Fibroblast of the aortic adventitia (primary cell): ENCODE measurements at regions not wholly inside any gene's neighbourhood (a gene's known extent, or its start where the extent isn't known, plus 50 kb on each side); places are given as distances from the start of the nearest gene placed in this dataset.
A peak's percentile ranks its signal among the peaks of the same experiment; 100 is the strongest.

Experiments used
- DNase-seq: peaks from one replicate; pipeline ENCODE4 v3.0.0-alpha.2; 2010; ENCODE audit warnings: low read depth
- H3K4me3 ChIP-seq: 2 replicates; pipeline ENCODE4 v1.5.1; 2011; ENCODE audit warnings: low read depth, mild to moderate bottlenecking, control low read depth, low read length, moderate library complexity
- CTCF ChIP-seq: IDR thresholded peaks from 2 replicates; pipeline ENCODE4 v1.5.1; 2011; ENCODE audit warnings: mild to moderate bottlenecking, low read length, control low read depth, inconsistent platforms; ENCODE audit not compliant: insufficient read depth

DNA sequence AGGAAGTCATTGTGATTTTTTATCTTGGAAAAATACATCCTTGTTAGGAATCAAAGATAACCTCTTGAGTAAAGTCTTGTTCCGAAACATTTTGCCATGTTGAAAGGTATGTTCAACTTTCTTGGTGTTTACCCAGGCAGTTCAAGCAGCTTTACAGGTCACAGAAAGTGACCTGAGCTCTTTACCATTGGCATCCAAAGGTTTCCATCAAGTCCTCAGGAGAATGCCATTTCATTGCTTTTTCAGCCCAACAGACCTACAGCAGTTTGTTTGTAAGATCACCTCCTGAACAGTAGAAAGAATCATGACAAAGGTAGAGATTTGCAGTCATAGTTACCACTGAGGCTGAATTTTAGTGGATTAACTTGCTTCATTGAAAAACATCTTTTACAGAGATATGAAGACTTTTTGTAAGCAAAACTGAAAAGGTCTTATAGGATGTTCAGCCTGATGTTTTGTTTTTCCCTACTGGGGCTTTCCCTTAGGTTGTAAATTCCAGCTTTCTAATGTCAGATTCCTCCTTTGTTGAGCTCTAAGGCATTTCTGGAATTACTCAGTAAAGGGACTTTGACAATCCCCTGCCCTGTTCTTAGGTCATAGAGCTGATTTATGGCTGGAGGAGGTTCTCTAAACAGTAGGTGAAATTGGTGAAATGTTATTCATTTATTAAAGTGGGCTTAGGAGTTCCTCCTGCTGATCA lies 236.8 kb upstream of the RBMS1 start:
- no peak for DNase-seq
- no peak for TF ChIP-seq CTCF
- H3K4me3 ChIP-seq = no peak overlapping the region

DNA sequence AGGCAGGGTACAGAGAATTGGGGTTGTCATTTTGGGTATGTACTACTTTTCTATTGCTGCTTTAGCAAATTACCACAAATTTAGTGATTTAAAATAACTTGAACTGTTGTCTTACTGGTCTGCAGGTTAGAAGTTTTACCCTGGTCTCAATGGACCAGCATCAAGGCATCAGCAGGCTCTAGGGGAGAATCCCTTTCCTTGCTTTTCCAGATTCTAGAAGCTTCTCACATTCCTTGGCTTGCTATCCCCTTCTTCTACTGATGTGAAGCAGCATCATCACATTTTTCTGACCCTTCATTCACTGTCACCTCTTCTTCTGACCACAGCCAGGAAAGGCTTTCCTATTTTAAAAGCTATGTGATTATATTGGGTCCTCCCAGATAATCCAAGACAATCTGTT lies 237.8 kb upstream of the RBMS1 start:
- H3K4me3 ChIP-seq = no peak overlapping the region
- DNase-seq = no peak
- no peak for TF ChIP-seq CTCF

GRCh38 chr2:160731856-160732255 lies 238.2 kb upstream of the RBMS1 start:
- no peak overlapping the region for H3K4me3 ChIP-seq
- no peak for DNase-seq
- no peak for TF ChIP-seq CTCF

DNA sequence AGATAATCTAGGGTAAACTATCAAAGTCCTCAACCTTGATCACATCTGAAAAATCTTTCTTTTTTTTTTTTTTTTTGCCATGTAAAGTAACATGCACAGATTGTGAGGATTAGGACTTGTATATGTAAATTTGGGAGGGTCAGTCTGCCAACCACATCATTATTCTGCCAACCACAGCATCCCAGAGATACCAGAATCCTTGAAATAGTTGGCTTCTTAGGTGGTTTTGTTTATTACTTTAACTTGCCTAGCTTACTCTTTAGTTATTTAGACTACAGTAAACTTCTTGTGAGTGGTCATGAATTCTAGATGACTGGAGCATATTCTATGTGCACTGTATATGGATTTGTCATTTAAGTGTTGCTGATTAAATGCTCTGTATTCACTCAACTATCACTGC lies 242.1 kb upstream of the RBMS1 start:
- no peak for TF ChIP-seq CTCF
- no peak overlapping the region for H3K4me3 ChIP-seq
- no peak for DNase-seq

- H3K4me3 ChIP-seq = no peak overlapping the region
- DNase-seq = peak; percentile 48
These were observed 242.8 kb upstream of the RBMS1 start for GRCh38 chr2:160736148-160737028.

DNA sequence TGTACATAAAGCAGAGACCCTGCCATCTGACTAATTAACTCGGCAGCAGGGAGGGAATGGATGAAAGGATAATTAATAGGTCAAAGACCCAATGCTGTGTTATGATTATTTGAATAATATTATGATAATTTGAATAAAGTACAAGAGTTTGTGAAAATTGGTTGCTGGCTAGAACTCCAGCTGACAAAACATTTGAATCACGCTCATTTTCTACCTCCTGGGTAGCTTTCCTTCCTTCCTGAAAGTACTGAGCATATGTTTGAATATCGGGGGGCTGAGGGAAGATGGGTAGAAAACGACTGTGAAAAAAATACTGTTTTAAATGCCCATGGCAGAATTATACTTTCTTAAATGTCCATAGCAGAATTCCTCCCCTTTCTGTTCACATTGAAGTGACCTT lies 243.6 kb upstream of the RBMS1 start:
- no peak for DNase-seq
- no peak overlapping the region for H3K4me3 ChIP-seq
- TF ChIP-seq CTCF = no peak

More at GRCh38 chr2:160736148-160737028, 242.8 kb upstream of the RBMS1 start:
- no peak for TF ChIP-seq CTCF
